BJ (cell line): ENCODE measurements at regions not wholly inside any gene's neighbourhood (a gene's known extent, or its start where the extent isn't known, plus 50 kb on each side); places are given as distances from the start of the nearest gene placed in this dataset.

Experiments
- CTCF ChIA-PET: fragments of 350-600 bp; formaldehyde crosslinking; extraction: SDS; loops from one replicate; lab custom pipeline; 2021; ENCODE audit warnings: antibody characterized with exemption, inconsistent platforms; lab: Yijun Ruan, JAX
- POLR2A ChIA-PET: fragments of 300-600 bp; sonication (Branson Sonifier 250); formaldehyde crosslinking; extraction: SDS; loops from one replicate; lab custom pipeline; 2021; ENCODE audit warnings: antibody characterized with exemption; lab: Charles Lee
- DNase-seq: peaks from one replicate; pipeline ENCODE4 v3.0.0-alpha.2; 2011; ENCODE audit warnings: low read depth
- H3K27me3 ChIP-seq: 2 replicates; pipeline ENCODE4 v1.6.0; 2011; ENCODE audit warnings: low read length; ENCODE audit not compliant: control insufficient read depth, insufficient read depth
- H3K36me3 ChIP-seq: 2 replicates; pipeline ENCODE4 v1.5.1; 2011; ENCODE audit warnings: low read length; ENCODE audit not compliant: control insufficient read depth, insufficient read depth
- H3K4me3 ChIP-seq: 2 replicates; pipeline ENCODE4 v1.5.1; 2011; ENCODE audit warnings: low read depth, mild to moderate bottlenecking, control low read depth, low read length
- TF ChIP-seq, protein P1 (sequence below): IDR thresholded peaks from 2 replicates; pipeline ENCODE4 v1.5.1; 2011; ENCODE audit warnings: low read depth, mild to moderate bottlenecking, control low read depth, inconsistent platforms, low read length, moderate library complexity; ENCODE audit not compliant: insufficient read depth

DNA sequence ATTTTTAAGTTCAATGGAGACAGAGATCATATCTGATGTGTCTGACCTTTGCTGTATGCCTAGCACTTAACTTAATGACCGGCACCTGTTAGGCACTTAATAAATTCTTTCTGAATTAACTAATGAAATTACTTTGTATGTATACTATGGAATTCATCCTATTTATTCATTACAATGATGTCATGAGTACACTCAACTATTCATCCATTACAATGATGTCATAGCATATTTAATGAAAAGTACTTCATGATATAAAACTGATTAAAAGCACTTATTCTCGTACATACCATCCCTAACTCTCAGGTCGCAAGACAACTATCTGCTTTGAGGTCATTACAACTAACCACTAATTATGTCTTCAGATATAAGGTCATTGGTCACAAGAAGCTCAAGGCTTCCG lies 1131.6 kb downstream of the DTWD2 start:
- no peak for DNase-seq
- Histone ChIP-seq H3K36me3 (no peaks in the 10 kb centered on the region), H3K27me3 (no peaks in the 10 kb centered on the region), H3K4me3 (no peak overlapping the region)
- TF ChIP-seq, protein P1, sequence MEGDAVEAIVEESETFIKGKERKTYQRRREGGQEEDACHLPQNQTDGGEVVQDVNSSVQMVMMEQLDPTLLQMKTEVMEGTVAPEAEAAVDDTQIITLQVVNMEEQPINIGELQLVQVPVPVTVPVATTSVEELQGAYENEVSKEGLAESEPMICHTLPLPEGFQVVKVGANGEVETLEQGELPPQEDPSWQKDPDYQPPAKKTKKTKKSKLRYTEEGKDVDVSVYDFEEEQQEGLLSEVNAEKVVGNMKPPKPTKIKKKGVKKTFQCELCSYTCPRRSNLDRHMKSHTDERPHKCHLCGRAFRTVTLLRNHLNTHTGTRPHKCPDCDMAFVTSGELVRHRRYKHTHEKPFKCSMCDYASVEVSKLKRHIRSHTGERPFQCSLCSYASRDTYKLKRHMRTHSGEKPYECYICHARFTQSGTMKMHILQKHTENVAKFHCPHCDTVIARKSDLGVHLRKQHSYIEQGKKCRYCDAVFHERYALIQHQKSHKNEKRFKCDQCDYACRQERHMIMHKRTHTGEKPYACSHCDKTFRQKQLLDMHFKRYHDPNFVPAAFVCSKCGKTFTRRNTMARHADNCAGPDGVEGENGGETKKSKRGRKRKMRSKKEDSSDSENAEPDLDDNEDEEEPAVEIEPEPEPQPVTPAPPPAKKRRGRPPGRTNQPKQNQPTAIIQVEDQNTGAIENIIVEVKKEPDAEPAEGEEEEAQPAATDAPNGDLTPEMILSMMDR, result no peak
- ChIA-PET CTCF (interaction anchor here (0.7 kb wide), 1 partner anchor 670 kb away, joined by 4 read pairs; no protein-coding TSS in a partner anchor), POLR2A (no interaction called here)

DNA sequence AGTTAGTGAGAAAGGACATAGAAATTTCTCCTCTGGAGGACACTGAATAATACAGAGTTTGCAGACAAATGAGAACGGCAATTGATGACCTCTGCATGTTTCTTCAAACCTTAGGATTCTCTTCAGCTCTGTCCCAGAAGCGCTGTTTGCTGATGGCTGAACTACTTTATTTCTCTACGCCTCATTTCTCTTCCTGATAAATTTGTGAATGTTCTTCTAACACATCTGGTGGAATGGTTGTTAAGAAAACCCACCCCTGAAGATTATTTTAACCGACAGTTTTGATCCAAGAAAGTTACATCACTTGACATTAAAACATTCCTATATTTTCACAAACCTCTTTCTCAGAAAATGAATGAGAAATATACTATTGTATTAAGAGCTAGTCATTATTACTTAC lies 1150.6 kb downstream of the DTWD2 start:
- TF ChIP-seq, protein P1, result no peak
- no peak overlapping the region for H3K4me3 ChIP-seq
- H3K36me3 ChIP-seq, result no peaks in the 10 kb centered on the region
- DNase-seq, result no peak
- CTCF ChIA-PET, result no interaction called here
- no peaks in the 10 kb centered on the region for H3K27me3 ChIP-seq
- POLR2A ChIA-PET, result no interaction called here

DNA sequence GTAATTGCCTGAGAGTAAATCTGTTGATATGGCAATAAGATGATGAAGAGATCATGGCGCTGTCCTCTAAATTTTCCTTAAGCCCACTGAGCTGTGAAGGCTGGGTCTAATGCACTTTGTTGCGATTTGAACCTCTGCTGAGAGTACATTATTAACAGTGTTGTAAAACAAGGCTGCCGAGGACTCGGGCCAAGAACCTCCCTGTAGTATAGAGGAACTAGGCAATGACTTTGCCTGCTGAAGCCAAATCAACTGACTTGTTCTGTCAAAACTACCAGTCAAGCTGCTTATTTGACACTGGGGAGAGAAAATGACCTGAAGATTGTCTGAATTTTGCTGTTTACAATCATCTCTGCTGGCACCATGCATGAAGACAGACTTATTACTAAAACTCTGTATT lies 1154.7 kb downstream of the DTWD2 start:
- ChIA-PET CTCF (no interaction called here), POLR2A (no interaction called here)
- Histone ChIP-seq H3K27me3 (no peaks in the 10 kb centered on the region), H3K36me3 (no peaks in the 10 kb centered on the region), H3K4me3 (no peak overlapping the region)
- TF ChIP-seq, protein P1, result no peak
- no peak for DNase-seq

DNA sequence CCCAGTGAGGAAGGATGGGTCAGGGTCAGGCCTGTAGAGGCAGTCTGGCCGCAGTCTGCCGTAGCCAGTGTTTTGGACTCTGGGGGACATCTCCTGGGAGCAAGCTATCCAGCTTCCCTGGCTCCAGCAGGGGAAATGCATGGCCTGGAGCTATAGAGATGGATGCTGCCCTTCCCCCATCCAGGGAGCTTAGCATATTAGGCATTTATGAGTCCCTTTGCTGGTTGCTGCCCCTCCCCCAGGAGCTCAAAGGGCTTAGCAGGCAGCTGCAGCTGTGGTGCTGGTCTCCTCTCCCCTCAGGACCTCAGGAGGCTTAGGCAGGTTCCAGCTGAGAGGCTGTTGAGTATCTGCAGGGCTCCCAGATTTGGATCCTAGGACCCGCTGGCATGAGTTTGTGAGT lies 1158.7 kb downstream of the DTWD2 start:
- POLR2A ChIA-PET, result no interaction called here
- TF ChIP-seq, protein P1, result no peak
- Histone ChIP-seq H3K27me3 (no peaks in the 10 kb centered on the region), H3K4me3 (no peak overlapping the region), H3K36me3 (no peaks in the 10 kb centered on the region)
- no peak for DNase-seq
- CTCF ChIA-PET, result no interaction called here

DNA sequence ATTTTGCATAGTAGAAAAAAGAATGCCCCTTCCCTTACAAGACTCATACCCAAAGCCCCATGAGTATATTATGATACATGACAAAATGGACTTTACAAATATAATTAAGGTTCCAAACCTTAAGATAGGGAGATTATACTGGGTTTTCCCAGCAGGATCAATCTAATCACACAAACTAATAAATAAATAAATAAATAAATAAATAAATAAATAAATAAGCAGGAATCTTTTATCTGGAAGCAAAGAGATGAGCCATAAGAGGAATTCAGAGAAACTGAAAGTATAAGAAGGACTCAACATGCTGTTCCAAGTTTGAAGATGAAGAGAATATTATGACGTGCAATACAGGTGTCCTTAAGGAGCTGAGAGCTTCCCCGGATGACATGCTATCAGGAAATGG lies 1174.5 kb downstream of the DTWD2 start:
- Histone ChIP-seq H3K4me3 (no peak overlapping the region), H3K27me3 (no peaks in the 10 kb centered on the region), H3K36me3 (no peaks in the 10 kb centered on the region)
- TF ChIP-seq, protein P1, result no peak
- POLR2A ChIA-PET, result no interaction called here
- CTCF ChIA-PET, result interaction anchor here (1.0 kb wide), 1 partner anchor 87 kb away, joined by 3 read pairs; no protein-coding TSS in a partner anchor
- no peak for DNase-seq
